ENCODE measurements at regions not wholly inside any gene's neighbourhood (a gene's known extent, or its start where the extent isn't known, plus 50 kb on each side); places are given as distances from the start of the nearest gene placed in this dataset.
"Not testable (repeated sequence)": the region's sequence is repeated elsewhere in the genome, so short reads cannot be mapped to it uniquely, and the experiment has no call there.

- Mint-ChIP-seq H3K4me1 (ENCODE audit: low read depth, unreplicated experiment) (no peaks in the 10 kb centered on the region), H3K4me3 (ENCODE audit: low read depth, unreplicated experiment) (no peak overlapping the region), H3K9me3 (ENCODE audit: low read depth, unreplicated experiment) (peaks cover 17% of the 10 kb centered on the region), H3K36me3 (ENCODE audit: insufficient read depth, unreplicated experiment) (no peaks in the 10 kb centered on the region), H3K27me3 (ENCODE audit: unreplicated experiment) (peaks cover 23% of the 10 kb centered on the region), H3K27ac (ENCODE audit: unreplicated experiment) (no peak overlapping the region)
- TF ChIP-seq CTCF (IDR thresholded peaks at IDR 0.05; ENCODE audit: unreplicated experiment), result no peak
- CTCF ChIA-PET, result no interaction called here
- no TSS peak for BruUV-seq (replicated peaks)
- intact Hi-C loops (cut with micrococcal nuclease; ENCODE audit: unreplicated experiment), result no loop called here
- DNase-seq, result no peak
Observed at GRCh38 chr2:239719791-239720360, 305.3 kb downstream of the NDUFA10 start.

- BruUV-seq (replicated peaks); CTCF ChIA-PET: not testable (repeated sequence)
Observed at GRCh38 chr2:239718991-239719390, 306.2 kb downstream of the NDUFA10 start.

GRCh38 chr2:239717706-239718105 is 307.4 kb downstream of the NDUFA10 start:
- intact Hi-C loops (cut with micrococcal nuclease; ENCODE audit: unreplicated experiment), result no loop called here
- H3K27ac Mint-ChIP-seq (ENCODE audit: unreplicated experiment), result no peak overlapping the region
- DNase-seq, result no peak
- no TSS peak for BruUV-seq (replicated peaks)
- TF ChIP-seq CTCF (IDR thresholded peaks at IDR 0.05; ENCODE audit: unreplicated experiment), result no peak
- no peak overlapping the region for H3K4me3 Mint-ChIP-seq (ENCODE audit: low read depth, unreplicated experiment)
- CTCF ChIA-PET, result no interaction called here
- no peaks in the 10 kb centered on the region for H3K36me3 Mint-ChIP-seq (ENCODE audit: insufficient read depth, unreplicated experiment)
- peaks cover 12% of the 10 kb centered on the region for H3K9me3 Mint-ChIP-seq (ENCODE audit: low read depth, unreplicated experiment)
- H3K27me3 Mint-ChIP-seq (ENCODE audit: unreplicated experiment), result peaks cover 9% of the 10 kb centered on the region
- no peaks in the 10 kb centered on the region for H3K4me1 Mint-ChIP-seq (ENCODE audit: low read depth, unreplicated experiment)

More at GRCh38 chr2:239718991-239719390, 306.2 kb downstream of the NDUFA10 start:
- H3K27ac Mint-ChIP-seq (ENCODE audit: unreplicated experiment); H3K4me3 Mint-ChIP-seq (ENCODE audit: low read depth, unreplicated experiment); H3K36me3 Mint-ChIP-seq (ENCODE audit: insufficient read depth, unreplicated experiment); DNase-seq; H3K4me1 Mint-ChIP-seq (ENCODE audit: low read depth, unreplicated experiment); intact Hi-C loops (cut with micrococcal nuclease; ENCODE audit: unreplicated experiment): not testable (repeated sequence)
- peaks cover 17% of the 10 kb centered on the region for H3K9me3 Mint-ChIP-seq (ENCODE audit: low read depth, unreplicated experiment)
- H3K27me3 Mint-ChIP-seq (ENCODE audit: unreplicated experiment), result peaks cover 18% of the 10 kb centered on the region

- H3K27me3 Mint-ChIP-seq (ENCODE audit: unreplicated experiment), result peaks cover 9% of the 10 kb centered on the region
- intact Hi-C loops (cut with micrococcal nuclease; ENCODE audit: unreplicated experiment), result no loop called here
- H3K4me1 Mint-ChIP-seq (ENCODE audit: low read depth, unreplicated experiment), result no peaks in the 10 kb centered on the region
- CTCF ChIA-PET, result no interaction called here
- no peaks in the 10 kb centered on the region for H3K36me3 Mint-ChIP-seq (ENCODE audit: insufficient read depth, unreplicated experiment)
- H3K27ac Mint-ChIP-seq (ENCODE audit: unreplicated experiment), result no peak overlapping the region
- no TSS peak for BruUV-seq (replicated peaks)
- no peak for TF ChIP-seq CTCF (IDR thresholded peaks at IDR 0.05; ENCODE audit: unreplicated experiment)
- H3K9me3 Mint-ChIP-seq (ENCODE audit: low read depth, unreplicated experiment), result peaks cover 15% of the 10 kb centered on the region
- DNase-seq, result no peak
- no peak overlapping the region for H3K4me3 Mint-ChIP-seq (ENCODE audit: low read depth, unreplicated experiment)
Observed at GRCh38 chr2:239717319-239717675, 307.8 kb downstream of the NDUFA10 start.

GRCh38 chr2:239716536-239717318 is 308.4 kb downstream of the NDUFA10 start:
- H3K27me3 Mint-ChIP-seq (ENCODE audit: unreplicated experiment), result peaks cover 9% of the 10 kb centered on the region
- peaks cover 15% of the 10 kb centered on the region for H3K9me3 Mint-ChIP-seq (ENCODE audit: low read depth, unreplicated experiment)
- no TSS peak for BruUV-seq (replicated peaks)
- no peaks in the 10 kb centered on the region for H3K4me1 Mint-ChIP-seq (ENCODE audit: low read depth, unreplicated experiment)
- CTCF ChIA-PET, result no interaction called here
- DNase-seq, result no peak
- no peak overlapping the region for H3K27ac Mint-ChIP-seq (ENCODE audit: unreplicated experiment)
- H3K4me3 Mint-ChIP-seq (ENCODE audit: low read depth, unreplicated experiment), result no peak overlapping the region
- intact Hi-C loops (cut with micrococcal nuclease; ENCODE audit: unreplicated experiment), result no loop called here
- no peak for TF ChIP-seq CTCF (IDR thresholded peaks at IDR 0.05; ENCODE audit: unreplicated experiment)
- no peaks in the 10 kb centered on the region for H3K36me3 Mint-ChIP-seq (ENCODE audit: insufficient read depth, unreplicated experiment)
